ENCODE measurements at regions not wholly inside any gene's neighbourhood (a gene's known extent, or its start where the extent isn't known, plus 50 kb on each side); places are given as distances from the start of the nearest gene placed in this dataset.
A peak's percentile ranks its signal among the peaks of the same experiment; 100 is the strongest.

GRCh38 chr11:64455456-64456261, 96.7 kb downstream of the RPS6KA4 start:
- DNase-seq = peak in 3 of 10 donors; percentile 26 to 65 (median 59)
- intact Hi-C loops (cut with DNase I) = no loop called here

GRCh38 chr11:64456509-64457320, 97.8 kb downstream of the RPS6KA4 start:
- intact Hi-C loops (cut with DNase I) = no loop called here
- peak in 2 of 10 donors; percentile 63 to 82 for DNase-seq

GRCh38 chr11:64457416-64458010, 98.2 kb upstream of the SLC22A11 start:
- intact Hi-C loops (cut with DNase I) = no loop called here
- peak in 1 of 10 donors; percentile 62 for DNase-seq

- peak in 2 of 10 donors; percentile 24 to 50 for DNase-seq
Observed at GRCh38 chr11:64458997-64459396, 96.7 kb upstream of the SLC22A11 start.

GRCh38 chr11:64459609-64460008, 96.1 kb upstream of the SLC22A11 start:
- intact Hi-C loops (cut with DNase I) = no loop called here
- peak in 2 of 10 donors; percentile 22 to 47 for DNase-seq

More at GRCh38 chr11:64458997-64459396, 96.7 kb upstream of the SLC22A11 start:
- intact Hi-C loops (cut with DNase I) = no loop called here

- intact Hi-C loops (cut with DNase I) = no loop called here
- DNase-seq = peak in 1 of 10 donors; percentile 19
Observed at GRCh38 chr11:64461081-64461480, 94.7 kb upstream of the SLC22A11 start.

- intact Hi-C loops (cut with DNase I) = no loop called here
- DNase-seq = peak in 2 of 10 donors; percentile 26 to 43
Observed at GRCh38 chr11:64466115-64466718, 89.5 kb upstream of the SLC22A11 start.

GRCh38 chr11:64469288-64469687, 86.5 kb upstream of the SLC22A11 start:
- intact Hi-C loops (cut with DNase I) = no loop called here
- DNase-seq = peak in 1 of 10 donors; percentile 27

- intact Hi-C loops (cut with DNase I) = no loop called here
- DNase-seq = peak in 1 of 10 donors; percentile 20
Observed at GRCh38 chr11:64472593-64473455, 82.9 kb upstream of the SLC22A11 start.

- intact Hi-C loops (cut with DNase I) = no loop called here
- peak in 1 of 10 donors; percentile 37 for DNase-seq
Observed at GRCh38 chr11:64474680-64475079, 81.1 kb upstream of the SLC22A11 start.

- peak in 1 of 10 donors; percentile 39 for DNase-seq
- intact Hi-C loops (cut with DNase I) = no loop called here
Observed at GRCh38 chr11:64475145-64475544, 80.6 kb upstream of the SLC22A11 start.

- peak in 1 of 10 donors; percentile 26 for DNase-seq
- intact Hi-C loops (cut with DNase I) = no loop called here
Observed at GRCh38 chr11:64476881-64477280, 78.9 kb upstream of the SLC22A11 start.

GRCh38 chr11:64477675-64478074, 78.1 kb upstream of the SLC22A11 start:
- peak in 1 of 10 donors; percentile 27 for DNase-seq
- intact Hi-C loops (cut with DNase I) = no loop called here

GRCh38 chr11:64482588-64482987, 73.2 kb upstream of the SLC22A11 start:
- intact Hi-C loops (cut with DNase I) = no loop called here
- DNase-seq = peak in 7 of 10 donors; percentile 29 to 88 (median 52)

GRCh38 chr11:64484191-64485022, 71.3 kb upstream of the SLC22A11 start:
- peak in 1 of 10 donors; percentile 57 for DNase-seq
- intact Hi-C loops (cut with DNase I) = no loop called here

- DNase-seq = peak in 1 of 10 donors; percentile 83
- intact Hi-C loops (cut with DNase I) = no loop called here
Observed at GRCh38 chr11:64485074-64485473, 70.7 kb upstream of the SLC22A11 start.

- DNase-seq = peak; percentile 34 to 96 (median 71)
- intact Hi-C loops (cut with DNase I) = loop anchor here (5.0 kb wide), 1 partner anchor 162 kb away; no protein-coding TSS in a partner anchor
Observed at GRCh38 chr11:64489831-64490441, 65.8 kb upstream of the SLC22A11 start.

Measured in posterior cingulate gyrus (tissue), 11 donors.